Smooth muscle cell (in vitro differentiated cells): ENCODE measurements at regions not wholly inside any gene's neighbourhood (a gene's known extent, or its start where the extent isn't known, plus 50 kb on each side); places are given as distances from the start of the nearest gene placed in this dataset.

Source experiments
- DNase-seq: peaks from one replicate; lab custom pipeline; 2025; ENCODE audit not compliant: unreplicated experiment; lab: John Stamatoyannopoulos, UW
- H2AFZ ChIP-seq: fragments of 200-600 bp; sonication (generic); 2 replicates; pipeline ENCODE4 v1.6.0; 2016; ENCODE audit warnings: antibody characterized with exemption, low read depth, mild to moderate bottlenecking
- H3F3A ChIP-seq: fragments of 200-600 bp; sonication (generic); 2 replicates; pipeline ENCODE4 v1.6.0; 2017; ENCODE audit warnings: antibody characterized with exemption, low read depth
- H3K27ac ChIP-seq: fragments of 200-600 bp; sonication (generic); 2 replicates; pipeline ENCODE4 v1.5.1; 2016; ENCODE audit warnings: low read depth, mild to moderate bottlenecking
- H3K27me3 ChIP-seq: fragments of 200-600 bp; sonication (generic); 2 replicates; pipeline ENCODE4 v1.6.1; 2016; ENCODE audit warnings: low read depth, mild to moderate bottlenecking
- H3K36me3 ChIP-seq: fragments of 200-600 bp; sonication (generic); 2 replicates; pipeline ENCODE4 v1.5.1; 2016; ENCODE audit warnings: low read depth
- H3K4me1 ChIP-seq: fragments of 200-600 bp; sonication (generic); 2 replicates; pipeline ENCODE4 v1.5.1; 2016; ENCODE audit warnings: low read depth
- H3K4me2 ChIP-seq: fragments of 200-600 bp; sonication (generic); 2 replicates; pipeline ENCODE4 v1.6.0; 2016; ENCODE audit warnings: mild to moderate bottlenecking
- H3K4me3 ChIP-seq: fragments of 200-600 bp; sonication (generic); 2 replicates; pipeline ENCODE4 v1.5.1; 2016; ENCODE audit warnings: mild to moderate bottlenecking
- H3K79me2 ChIP-seq: fragments of 200-600 bp; sonication (generic); 2 replicates; pipeline ENCODE4 v1.6.0; 2016; ENCODE audit warnings: low read depth, mild to moderate bottlenecking
- H3K9ac ChIP-seq: fragments of 200-600 bp; sonication (generic); 2 replicates; pipeline ENCODE4 v1.6.0; 2016; ENCODE audit warnings: low read depth
- H3K9me3 ChIP-seq: fragments of 200-600 bp; sonication (generic); replicated peaks from 2 replicates; pipeline ENCODE4 v1.5.1; 2016; ENCODE audit warnings: low read depth
- H4K20me1 ChIP-seq: fragments of 200-600 bp; sonication (generic); 2 replicates; pipeline ENCODE4 v1.6.0; 2016; ENCODE audit warnings: low read depth
- CTCF ChIP-seq: fragments of 200-600 bp; sonication (generic); IDR thresholded peaks from 2 replicates; pipeline ENCODE4 v1.5.1; 2017; ENCODE audit warnings: borderline replicate concordance, mild to moderate bottlenecking, antibody characterized with exemption; ENCODE audit not compliant: insufficient read depth, poor library complexity, severe bottlenecking
- WGBS: methylation state at CpG from one replicate; pipeline ENCODE4 v1.1.7; 2016; ENCODE audit warnings: low lambda C conversion rate; 5-methylcytosine and 5-hydroxymethylcytosine counted together

DNA sequence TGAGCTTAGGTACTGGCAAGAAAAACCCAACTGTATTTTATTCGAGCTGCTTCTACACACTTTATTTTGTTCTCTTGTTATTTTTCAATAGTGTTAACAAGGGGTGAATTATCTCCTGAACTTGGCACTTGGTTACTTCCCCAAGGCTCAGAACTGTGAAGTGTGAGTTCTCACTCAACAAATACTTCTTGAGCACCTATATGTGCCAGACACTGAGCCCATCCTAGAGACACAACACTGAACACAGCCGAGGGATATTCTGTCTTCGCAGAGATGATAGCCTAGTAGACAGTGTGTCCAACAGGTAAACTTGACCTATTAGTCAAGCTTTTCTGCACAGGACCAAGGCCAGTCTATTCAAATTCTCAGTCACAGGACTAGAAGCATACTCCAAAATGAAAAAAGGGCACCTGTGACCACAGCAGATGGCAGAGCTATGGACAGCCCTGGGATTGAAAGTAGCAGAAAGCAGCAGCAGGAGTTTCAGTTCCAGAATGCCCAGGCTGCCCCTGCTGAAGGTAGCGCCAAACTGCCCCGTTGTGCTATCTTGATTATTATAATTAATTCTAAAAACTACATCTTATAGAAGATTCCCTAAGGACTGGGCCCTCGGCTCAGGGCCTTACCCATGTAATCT, 77.8 kb upstream of the TAB2 start:
- Histone ChIP-seq H3K9me3 (no peaks in the 10 kb centered on the region), H3F3A (no peaks in the 10 kb centered on the region), H3K79me2 (no peaks in the 10 kb centered on the region), H3K4me3 (no peak overlapping the region), H2AFZ (no peak overlapping the region), H3K4me2 (no peak overlapping the region), H3K27me3 (no peaks in the 10 kb centered on the region), H4K20me1 (no peaks in the 10 kb centered on the region), H3K4me1 (peaks cover 1% of the 10 kb centered on the region), H3K27ac (no peak overlapping the region), H3K9ac (no peak overlapping the region), H3K36me3 (no peaks in the 10 kb centered on the region)
- no peak for TF ChIP-seq CTCF
- WGBS = 96% methylated on average over 6 of the region's 6 CpGs
- DNase-seq = no peak

DNA sequence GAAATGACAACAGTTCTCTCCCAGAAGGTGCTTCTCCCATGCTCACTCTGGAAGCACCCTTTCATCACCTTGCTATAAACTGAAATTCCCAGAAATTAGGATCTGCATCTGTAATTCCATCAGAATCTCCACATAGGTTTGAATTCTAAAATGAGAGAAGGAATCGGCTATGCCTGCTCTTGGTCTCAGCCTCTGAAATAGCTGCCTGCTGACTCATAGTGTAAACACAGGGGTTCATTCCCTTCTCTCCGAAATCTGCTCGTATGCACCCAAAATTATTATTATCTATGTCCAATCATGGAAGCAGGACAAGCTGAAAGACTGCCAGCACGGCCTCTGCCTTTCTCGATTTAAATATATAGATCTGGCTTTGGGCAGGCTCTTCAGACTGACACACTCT, 74.6 kb upstream of the TAB2 start:
- no peak overlapping the region for H3K4me2 ChIP-seq
- H4K20me1 ChIP-seq = no peaks in the 10 kb centered on the region
- 57% methylated on average over 5 of the region's 5 CpGs for WGBS
- H3F3A ChIP-seq = no peaks in the 10 kb centered on the region
- H3K79me2 ChIP-seq = no peaks in the 10 kb centered on the region
- H3K9me3 ChIP-seq = no peaks in the 10 kb centered on the region
- no peak overlapping the region for H3K4me3 ChIP-seq
- no peaks in the 10 kb centered on the region for H3K36me3 ChIP-seq
- no peak overlapping the region for H3K27ac ChIP-seq
- no peak for DNase-seq
- no peaks in the 10 kb centered on the region for H3K4me1 ChIP-seq
- TF ChIP-seq CTCF = no peak
- H2AFZ ChIP-seq = no peak overlapping the region
- H3K27me3 ChIP-seq = no peaks in the 10 kb centered on the region
- H3K9ac ChIP-seq = no peak overlapping the region

- no peak for TF ChIP-seq CTCF
- Histone ChIP-seq H3K4me1 (no peaks in the 10 kb centered on the region), H2AFZ (no peak overlapping the region), H3F3A (no peaks in the 10 kb centered on the region), H3K9me3 (no peaks in the 10 kb centered on the region), H3K4me3 (no peak overlapping the region), H3K36me3 (no peaks in the 10 kb centered on the region), H3K79me2 (no peaks in the 10 kb centered on the region), H3K27ac (no peak overlapping the region), H4K20me1 (no peaks in the 10 kb centered on the region), H3K9ac (no peak overlapping the region), H3K27me3 (no peaks in the 10 kb centered on the region), H3K4me2 (no peak overlapping the region)
- WGBS = 92% methylated on average over 7 of the region's 7 CpGs
- DNase-seq = no peak
Observed at GRCh38 chr6:149244105-149244504, 73.4 kb upstream of the TAB2 start.

DNA sequence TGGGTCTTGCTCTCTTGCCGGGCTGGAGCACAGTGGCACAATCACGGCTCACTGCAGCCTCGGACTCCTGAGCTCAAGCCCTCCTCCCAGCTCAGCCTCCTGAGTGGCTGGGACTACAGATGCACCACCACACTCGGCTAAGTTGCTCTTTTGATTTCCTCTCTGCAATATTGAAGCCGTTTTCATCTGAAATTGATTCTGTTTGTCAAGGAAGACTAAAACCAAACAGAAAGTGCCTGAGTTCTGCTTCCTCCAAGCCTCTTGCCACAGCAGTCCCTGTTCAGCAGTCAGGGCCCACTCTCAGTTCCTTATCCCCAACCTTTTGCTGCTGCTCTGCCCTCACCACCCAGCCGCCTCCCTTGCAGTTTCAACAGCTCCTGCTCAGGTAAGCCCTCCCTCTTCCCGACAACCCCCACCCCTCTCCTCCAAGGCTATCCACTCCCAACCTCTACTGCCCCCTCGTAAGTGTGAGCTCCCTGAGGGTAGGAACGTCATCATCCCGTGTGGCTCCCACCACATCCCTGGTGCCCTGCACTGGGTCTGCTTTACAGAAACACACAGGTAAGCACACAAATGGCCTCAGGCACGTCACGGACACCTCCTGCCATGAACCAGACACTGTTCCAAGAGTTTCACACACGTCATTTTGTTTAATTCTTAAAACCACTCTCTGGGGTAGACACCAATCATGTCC, 70.7 kb upstream of the TAB2 start:
- no peaks in the 10 kb centered on the region for H3K4me1 ChIP-seq
- no peaks in the 10 kb centered on the region for H3K79me2 ChIP-seq
- TF ChIP-seq CTCF = no peak
- H3K9ac ChIP-seq = no peak overlapping the region
- 90% methylated on average over 13 of the region's 13 CpGs for WGBS
- no peak for DNase-seq
- H3K4me2 ChIP-seq = no peak overlapping the region
- no peak overlapping the region for H3K27ac ChIP-seq
- no peak overlapping the region for H3K4me3 ChIP-seq
- H2AFZ ChIP-seq = no peak overlapping the region
- H3K9me3 ChIP-seq = no peaks in the 10 kb centered on the region
- H4K20me1 ChIP-seq = no peaks in the 10 kb centered on the region
- no peaks in the 10 kb centered on the region for H3K27me3 ChIP-seq
- no peaks in the 10 kb centered on the region for H3K36me3 ChIP-seq
- H3F3A ChIP-seq = no peaks in the 10 kb centered on the region
